GM18505 (cell line): ENCODE measurements at regions not wholly inside any gene's neighbourhood (a gene's known extent, or its start where the extent isn't known, plus 50 kb on each side); places are given as distances from the start of the nearest gene placed in this dataset.

Source experiments
- ATAC-seq: cut with Tn5 transposase; IDR thresholded peaks from one replicate; pipeline ENCODE4 v1.9.1; 2021; ENCODE audit not compliant: unreplicated experiment
- POLR2A ChIP-seq: IDR thresholded peaks from 4 replicates; pipeline ENCODE4 v1.6.1; 2011; ENCODE audit warnings: borderline replicate concordance; ENCODE audit not compliant: insufficient read depth, insufficient read length; ENCODE audit errors: extremely low read depth

DNA sequence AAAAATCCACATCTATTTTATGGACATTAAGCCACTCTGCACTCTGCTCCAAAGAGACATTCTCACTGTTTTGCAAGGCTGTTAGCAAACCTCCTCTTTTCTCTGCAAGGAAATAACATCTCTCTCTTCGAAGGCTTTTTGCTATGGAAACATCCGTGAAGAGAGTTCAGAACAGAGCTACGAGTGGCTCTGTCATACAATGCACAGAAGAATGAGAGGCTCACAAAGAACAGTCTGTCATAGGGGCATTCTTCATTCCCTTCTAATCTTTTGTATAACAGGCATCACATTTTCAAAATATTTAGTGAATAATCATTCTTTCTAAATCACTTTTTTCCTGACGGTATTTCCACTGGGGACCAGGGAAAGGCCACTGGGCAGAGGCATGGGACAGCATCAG is 346.1 kb downstream of the IRS2 start:
- TF ChIP-seq POLR2A = no peak
- no peak for ATAC-seq

- no peak for ATAC-seq
- no peak for TF ChIP-seq POLR2A
Observed at GRCh38 chr13:109439813-109440212, 346.6 kb downstream of the IRS2 start.

GRCh38 chr13:109436841-109437240 is 349.5 kb downstream of the IRS2 start:
- TF ChIP-seq POLR2A = no peak
- no peak for ATAC-seq

GRCh38 chr13:109436055-109436622 is 350.2 kb downstream of the IRS2 start:
- no peak for ATAC-seq
- no peak for TF ChIP-seq POLR2A

DNA sequence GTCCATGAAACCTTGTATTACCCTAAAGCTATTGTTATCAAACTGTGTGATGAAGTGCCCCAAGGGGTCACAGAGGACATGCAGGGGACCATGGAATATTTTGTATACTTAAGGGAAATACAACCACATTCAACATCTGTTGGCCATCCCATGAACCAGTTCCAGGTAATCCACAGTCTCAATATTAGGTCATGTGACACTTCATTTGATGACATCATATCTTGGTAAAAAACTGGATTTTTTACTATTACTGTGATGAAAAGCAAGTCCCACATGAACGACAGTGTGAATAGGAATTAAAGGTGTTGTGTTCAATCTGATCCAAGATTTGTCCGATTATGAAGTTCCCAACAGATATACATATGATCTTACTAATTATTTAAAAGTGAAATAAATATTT is 355.2 kb downstream of the IRS2 start:
- TF ChIP-seq POLR2A = no peak
- no peak for ATAC-seq

GRCh38 chr13:109428146-109428545 is 358.2 kb downstream of the IRS2 start:
- no peak for ATAC-seq
- no peak for TF ChIP-seq POLR2A

- no peak for ATAC-seq
- TF ChIP-seq POLR2A = no peak
Observed at GRCh38 chr13:109427695-109428094, 358.7 kb downstream of the IRS2 start.

GRCh38 chr13:109427148-109427547 is 359.2 kb downstream of the IRS2 start:
- ATAC-seq = no peak
- no peak for TF ChIP-seq POLR2A

DNA sequence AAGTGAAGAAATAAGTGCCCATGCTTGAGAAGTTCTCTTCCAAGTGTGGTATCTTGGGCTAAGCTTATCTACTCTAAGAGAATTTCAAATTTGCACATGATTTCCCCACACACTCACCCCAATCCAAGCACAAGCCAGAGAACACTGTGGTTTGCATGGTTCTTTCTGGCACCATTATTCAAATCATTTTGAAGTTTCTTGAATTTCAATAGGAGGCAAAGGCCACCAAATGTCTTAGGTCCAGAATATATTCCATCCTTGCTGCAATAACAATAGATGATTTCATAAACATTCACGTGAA is 359.7 kb downstream of the IRS2 start:
- TF ChIP-seq POLR2A = no peak
- no peak for ATAC-seq

- TF ChIP-seq POLR2A = no peak
- ATAC-seq = no peak
Observed at GRCh38 chr13:109425821-109426689, 360.3 kb downstream of the IRS2 start.

GRCh38 chr13:109422161-109422560 is 364.2 kb downstream of the IRS2 start:
- ATAC-seq = no peak

GRCh38 chr13:109419896-109420295 is 366.5 kb downstream of the IRS2 start:
- no peak for ATAC-seq
- no peak for TF ChIP-seq POLR2A

More at GRCh38 chr13:109422161-109422560, 364.2 kb downstream of the IRS2 start:
- TF ChIP-seq POLR2A = no peak

DNA sequence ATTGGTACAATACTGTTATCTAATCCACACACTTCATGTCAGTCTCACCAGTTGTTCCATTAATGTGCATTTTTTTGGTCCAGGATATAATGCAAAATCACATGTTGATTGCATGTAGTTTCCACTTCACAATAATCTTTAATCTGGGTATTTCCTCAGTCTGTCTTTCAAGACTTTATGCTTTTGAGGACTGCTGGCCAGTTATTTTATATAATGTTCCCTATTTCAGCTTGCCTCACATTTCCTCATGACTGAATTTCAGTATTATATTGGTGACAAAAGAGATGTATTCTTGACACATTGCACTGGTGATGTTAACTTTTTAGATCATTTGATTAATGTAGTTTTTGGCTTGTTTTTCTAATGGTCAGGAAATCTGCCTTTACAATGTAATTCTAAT is 368.3 kb downstream of the IRS2 start:
- TF ChIP-seq POLR2A = no peak
- no peak for ATAC-seq

- no peak for TF ChIP-seq POLR2A
- no peak for ATAC-seq
Observed at GRCh38 chr13:109416001-109416400, 370.4 kb downstream of the IRS2 start.
